GM23338 (cell line): ENCODE measurements at regions not wholly inside any gene's neighbourhood (a gene's known extent, or its start where the extent isn't known, plus 50 kb on each side); places are given as distances from the start of the nearest gene placed in this dataset.

Experiments
- ATAC-seq: fragments of 200-7000 bp; cut with Tn5 transposase; 3 replicates; pipeline ENCODE4 v1.9.1; 2020
- DNase-seq: peaks from one replicate; pipeline ENCODE4 v3.0.0-alpha.2; 2015; ENCODE audit warnings: low spot score
- H2AFZ ChIP-seq: fragments of 200-600 bp; sonication (generic); 2 replicates; pipeline ENCODE4 v1.8.0; 2016; ENCODE audit warnings: antibody characterized with exemption, mild to moderate bottlenecking, moderate library complexity
- H3F3A ChIP-seq: fragments of 200-600 bp; sonication (generic); replicated peaks from 2 replicates; pipeline ENCODE4 v1.8.0; 2017; ENCODE audit warnings: antibody characterized with exemption, mixed run types, low read depth
- H3K27ac ChIP-seq: fragments of 200-600 bp; sonication (generic); 2 replicates; pipeline ENCODE4 v1.6.1; 2016; ENCODE audit warnings: low read depth
- H3K27me3 ChIP-seq: fragments of 200-600 bp; sonication (generic); 2 replicates; pipeline ENCODE4 v1.8.0; 2016; ENCODE audit warnings: mild to moderate bottlenecking, mixed run types, moderate library complexity; ENCODE audit not compliant: insufficient read depth
- H3K36me3 ChIP-seq: fragments of 200-600 bp; sonication (generic); 2 replicates; pipeline ENCODE4 v1.8.0; 2016; ENCODE audit warnings: mild to moderate bottlenecking; ENCODE audit not compliant: insufficient read depth
- H3K4me1 ChIP-seq: fragments of 200-600 bp; sonication (generic); 2 replicates; pipeline ENCODE4 v1.8.0; 2016; ENCODE audit warnings: mild to moderate bottlenecking, moderate library complexity; ENCODE audit not compliant: insufficient read depth
- H3K4me2 ChIP-seq: fragments of 200-600 bp; sonication (generic); 2 replicates; pipeline ENCODE4 v1.7.1; 2017; ENCODE audit warnings: mixed run types
- H3K4me3 ChIP-seq: fragments of 200-600 bp; sonication (generic); 2 replicates; pipeline ENCODE4 v1.6.1; 2016; ENCODE audit warnings: mixed run types
- H3K79me2 ChIP-seq: fragments of 200-600 bp; sonication (generic); replicated peaks from 2 replicates; pipeline ENCODE4 v1.8.0; 2017; ENCODE audit warnings: mild to moderate bottlenecking; ENCODE audit not compliant: insufficient read depth
- H3K9me2 ChIP-seq: fragments of 200-600 bp; sonication (generic); 2 replicates; pipeline ENCODE4 v1.8.0; 2017; ENCODE audit not compliant: insufficient read depth
- H4K20me1 ChIP-seq: fragments of 200-600 bp; sonication (generic); replicated peaks from 2 replicates; pipeline ENCODE4 v1.8.0; 2017; ENCODE audit warnings: mild to moderate bottlenecking; ENCODE audit not compliant: insufficient read depth
- H3K27ac Mint-ChIP-seq: 2 replicates; pipeline ENCODE4 v1.8.0; 2020; ENCODE audit warnings: inconsistent platforms, mild to moderate bottlenecking, moderate library complexity, mixed read lengths
- H3K27me3 Mint-ChIP-seq: 3 replicates; pipeline ENCODE4 v1.8.0; 2022; ENCODE audit warnings: low read depth, mild to moderate bottlenecking, moderate library complexity, mixed read lengths, inconsistent platforms; ENCODE audit not compliant: insufficient read depth, poor library complexity
- H3K36me3 Mint-ChIP-seq: 3 replicates; pipeline ENCODE4 v1.8.0; 2021; ENCODE audit warnings: low read depth, mild to moderate bottlenecking, inconsistent platforms, moderate library complexity, mixed read lengths
- H3K4me1 Mint-ChIP-seq: 3 replicates; pipeline ENCODE4 v1.8.0; 2020; ENCODE audit warnings: mild to moderate bottlenecking, inconsistent platforms, mixed read lengths
- H3K4me3 Mint-ChIP-seq: 3 replicates; pipeline ENCODE4 v1.8.0; 2021; ENCODE audit warnings: moderate library complexity, mild to moderate bottlenecking, inconsistent platforms, mixed read lengths
- H3K9me3 Mint-ChIP-seq: 3 replicates; pipeline ENCODE4 v1.8.0; 2020; ENCODE audit warnings: moderate library complexity, mild to moderate bottlenecking, inconsistent platforms, mixed read lengths
- CREB1 ChIP-seq: fragments of 250-450 bp; sonication (Bioruptor Pico); IDR thresholded peaks from 2 replicates; pipeline ENCODE4 v1.5.0; 2020; ENCODE audit warnings: low read depth, mild to moderate bottlenecking, moderate library complexity
- EZH2 ChIP-seq: fragments of 200-600 bp; sonication (generic); IDR thresholded peaks from one replicate; pipeline ENCODE4 v1.8.0; 2017; ENCODE audit warnings: antibody characterized with exemption, mild to moderate bottlenecking, low read depth; ENCODE audit not compliant: unreplicated experiment
- EZH2phosphoT487 ChIP-seq: fragments of 200-600 bp; sonication (generic); IDR thresholded peaks from one replicate; pipeline ENCODE4 v1.8.1; 2018; ENCODE audit warnings: antibody characterized with exemption; ENCODE audit not compliant: unreplicated experiment
- JUNB ChIP-seq: IDR thresholded peaks from one replicate; pipeline ENCODE4 v1.6.1; 2016; ENCODE audit warnings: antibody characterized with exemption; ENCODE audit not compliant: unreplicated experiment
- NANOG ChIP-seq: IDR thresholded peaks from 2 replicates; pipeline ENCODE4 v1.6.1; 2016; ENCODE audit warnings: antibody characterized with exemption, borderline replicate concordance
- POLR2AphosphoS5 ChIP-seq: IDR thresholded peaks from 2 replicates; pipeline ENCODE4 v1.6.1; 2016; ENCODE audit warnings: antibody characterized with exemption, low read depth
- STAT1 ChIP-seq: IDR thresholded peaks from one replicate; pipeline ENCODE4 v1.6.1; 2016; ENCODE audit warnings: antibody characterized with exemption; ENCODE audit not compliant: unreplicated experiment
- ZNF114 ChIP-seq: fragments of 250-450 bp; sonication (Bioruptor Pico); IDR thresholded peaks from 2 replicates; pipeline ENCODE4 v1.5.0; 2020; ENCODE audit warnings: mild to moderate bottlenecking, moderate library complexity
- ZNF331 ChIP-seq: fragments of 250-450 bp; sonication (Bioruptor Pico); IDR thresholded peaks from 2 replicates; pipeline ENCODE4 v1.5.0; 2020; ENCODE audit warnings: low read depth, mild to moderate bottlenecking, moderate library complexity
- TF ChIP-seq, protein P1 (sequence below), 2 experiments: fragments of 200-600 bp in 1 of 2; sonication (generic) in 1 of 2; conservative IDR thresholded peaks; 2 replicates each; pipeline versions ENCODE4 v1.5.1 to v1.6.1; 2016 to 2017; ENCODE audit warnings: antibody characterized with exemption in 2 of 2, low read depth in 2 of 2, mild to moderate bottlenecking in 2 of 2, moderate library complexity in 1 of 2
- TF ChIP-seq, protein P2 (sequence below): IDR thresholded peaks from 2 replicates; pipeline ENCODE4 v1.6.1; 2016; ENCODE audit warnings: antibody characterized with exemption
- TF ChIP-seq, protein P3 (sequence below): IDR thresholded peaks from one replicate; pipeline ENCODE4 v1.6.1; 2018; ENCODE audit warnings: antibody characterized with exemption; ENCODE audit not compliant: unreplicated experiment
- TF ChIP-seq, protein P4 (sequence below): fragments of 250-450 bp; sonication (Bioruptor Pico); IDR thresholded peaks from 2 replicates; pipeline ENCODE4 v1.5.0; 2020; ENCODE audit warnings: mild to moderate bottlenecking, moderate library complexity

DNA sequence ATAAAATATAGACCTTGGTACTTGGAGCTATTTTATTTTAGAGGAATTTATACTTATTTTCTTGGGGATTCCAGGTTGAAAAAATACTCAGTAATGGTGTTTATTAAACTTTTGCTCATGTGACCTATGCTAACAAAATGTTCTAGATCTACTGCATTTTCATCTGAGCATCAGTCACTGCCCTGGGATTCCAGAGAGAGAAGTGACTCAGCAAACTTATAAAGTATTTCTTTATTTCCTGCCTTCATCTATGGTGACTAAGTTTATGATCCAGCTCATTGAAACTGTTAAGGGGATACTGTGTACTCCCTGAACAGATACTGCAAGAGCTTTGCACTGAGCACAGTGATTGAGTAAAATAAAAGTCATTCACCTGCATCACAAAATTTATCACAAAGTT, 298.5 kb upstream of the CDH18 start:
- ATAC-seq, result no peak
- H4K20me1 ChIP-seq, result no peaks in the 10 kb centered on the region

More for the DNA sequence above, 298.5 kb upstream of the CDH18 start:
- DNase-seq, result no peak
- Mint-ChIP-seq H3K36me3 (no peaks in the 10 kb centered on the region), H3K9me3 (peaks cover 3% of the 10 kb centered on the region; the same call in 1 of the 3 replicates), H3K27me3 (no peaks in the 10 kb centered on the region), H3K27ac (no peak overlapping the region), H3K4me3 (no peak overlapping the region), H3K4me1 (no peaks in the 10 kb centered on the region)
- no peaks in the 10 kb centered on the region for H3K9me2 ChIP-seq
- no peaks in the 10 kb centered on the region for H3F3A ChIP-seq
- H3K36me3 ChIP-seq, result no peaks in the 10 kb centered on the region
- H3K27me3 ChIP-seq, result no peaks in the 10 kb centered on the region
- H3K4me3 ChIP-seq, result no peak overlapping the region
- no peaks in the 10 kb centered on the region for H3K79me2 ChIP-seq
- H3K27ac ChIP-seq, result no peak overlapping the region
- H2AFZ ChIP-seq, result no peak overlapping the region
- no peaks in the 10 kb centered on the region for H3K4me1 ChIP-seq
- TF ChIP-seq NANOG (no peak), ZNF114 (CRISPR knock-in tag) (no peak), EZH2phosphoT487 (no peak), ZNF331 (no peak), POLR2AphosphoS5 (no peak), CREB1 (CRISPR knock-in tag) (no peak), STAT1 (no peak), JUNB (no peak), EZH2 (no peak)
- TF ChIP-seq, protein P1, sequence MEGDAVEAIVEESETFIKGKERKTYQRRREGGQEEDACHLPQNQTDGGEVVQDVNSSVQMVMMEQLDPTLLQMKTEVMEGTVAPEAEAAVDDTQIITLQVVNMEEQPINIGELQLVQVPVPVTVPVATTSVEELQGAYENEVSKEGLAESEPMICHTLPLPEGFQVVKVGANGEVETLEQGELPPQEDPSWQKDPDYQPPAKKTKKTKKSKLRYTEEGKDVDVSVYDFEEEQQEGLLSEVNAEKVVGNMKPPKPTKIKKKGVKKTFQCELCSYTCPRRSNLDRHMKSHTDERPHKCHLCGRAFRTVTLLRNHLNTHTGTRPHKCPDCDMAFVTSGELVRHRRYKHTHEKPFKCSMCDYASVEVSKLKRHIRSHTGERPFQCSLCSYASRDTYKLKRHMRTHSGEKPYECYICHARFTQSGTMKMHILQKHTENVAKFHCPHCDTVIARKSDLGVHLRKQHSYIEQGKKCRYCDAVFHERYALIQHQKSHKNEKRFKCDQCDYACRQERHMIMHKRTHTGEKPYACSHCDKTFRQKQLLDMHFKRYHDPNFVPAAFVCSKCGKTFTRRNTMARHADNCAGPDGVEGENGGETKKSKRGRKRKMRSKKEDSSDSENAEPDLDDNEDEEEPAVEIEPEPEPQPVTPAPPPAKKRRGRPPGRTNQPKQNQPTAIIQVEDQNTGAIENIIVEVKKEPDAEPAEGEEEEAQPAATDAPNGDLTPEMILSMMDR (conservative IDR thresholded peaks at IDR 0.05; ENCODE audit: low read depth in 2 of 2), result no peak
- TF ChIP-seq, protein P2, sequence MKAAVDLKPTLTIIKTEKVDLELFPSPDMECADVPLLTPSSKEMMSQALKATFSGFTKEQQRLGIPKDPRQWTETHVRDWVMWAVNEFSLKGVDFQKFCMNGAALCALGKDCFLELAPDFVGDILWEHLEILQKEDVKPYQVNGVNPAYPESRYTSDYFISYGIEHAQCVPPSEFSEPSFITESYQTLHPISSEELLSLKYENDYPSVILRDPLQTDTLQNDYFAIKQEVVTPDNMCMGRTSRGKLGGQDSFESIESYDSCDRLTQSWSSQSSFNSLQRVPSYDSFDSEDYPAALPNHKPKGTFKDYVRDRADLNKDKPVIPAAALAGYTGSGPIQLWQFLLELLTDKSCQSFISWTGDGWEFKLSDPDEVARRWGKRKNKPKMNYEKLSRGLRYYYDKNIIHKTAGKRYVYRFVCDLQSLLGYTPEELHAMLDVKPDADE, result no peak
- TF ChIP-seq, protein P3, sequence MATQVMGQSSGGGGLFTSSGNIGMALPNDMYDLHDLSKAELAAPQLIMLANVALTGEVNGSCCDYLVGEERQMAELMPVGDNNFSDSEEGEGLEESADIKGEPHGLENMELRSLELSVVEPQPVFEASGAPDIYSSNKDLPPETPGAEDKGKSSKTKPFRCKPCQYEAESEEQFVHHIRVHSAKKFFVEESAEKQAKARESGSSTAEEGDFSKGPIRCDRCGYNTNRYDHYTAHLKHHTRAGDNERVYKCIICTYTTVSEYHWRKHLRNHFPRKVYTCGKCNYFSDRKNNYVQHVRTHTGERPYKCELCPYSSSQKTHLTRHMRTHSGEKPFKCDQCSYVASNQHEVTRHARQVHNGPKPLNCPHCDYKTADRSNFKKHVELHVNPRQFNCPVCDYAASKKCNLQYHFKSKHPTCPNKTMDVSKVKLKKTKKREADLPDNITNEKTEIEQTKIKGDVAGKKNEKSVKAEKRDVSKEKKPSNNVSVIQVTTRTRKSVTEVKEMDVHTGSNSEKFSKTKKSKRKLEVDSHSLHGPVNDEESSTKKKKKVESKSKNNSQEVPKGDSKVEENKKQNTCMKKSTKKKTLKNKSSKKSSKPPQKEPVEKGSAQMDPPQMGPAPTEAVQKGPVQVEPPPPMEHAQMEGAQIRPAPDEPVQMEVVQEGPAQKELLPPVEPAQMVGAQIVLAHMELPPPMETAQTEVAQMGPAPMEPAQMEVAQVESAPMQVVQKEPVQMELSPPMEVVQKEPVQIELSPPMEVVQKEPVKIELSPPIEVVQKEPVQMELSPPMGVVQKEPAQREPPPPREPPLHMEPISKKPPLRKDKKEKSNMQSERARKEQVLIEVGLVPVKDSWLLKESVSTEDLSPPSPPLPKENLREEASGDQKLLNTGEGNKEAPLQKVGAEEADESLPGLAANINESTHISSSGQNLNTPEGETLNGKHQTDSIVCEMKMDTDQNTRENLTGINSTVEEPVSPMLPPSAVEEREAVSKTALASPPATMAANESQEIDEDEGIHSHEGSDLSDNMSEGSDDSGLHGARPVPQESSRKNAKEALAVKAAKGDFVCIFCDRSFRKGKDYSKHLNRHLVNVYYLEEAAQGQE, result no peak
- TF ChIP-seq, protein P4, sequence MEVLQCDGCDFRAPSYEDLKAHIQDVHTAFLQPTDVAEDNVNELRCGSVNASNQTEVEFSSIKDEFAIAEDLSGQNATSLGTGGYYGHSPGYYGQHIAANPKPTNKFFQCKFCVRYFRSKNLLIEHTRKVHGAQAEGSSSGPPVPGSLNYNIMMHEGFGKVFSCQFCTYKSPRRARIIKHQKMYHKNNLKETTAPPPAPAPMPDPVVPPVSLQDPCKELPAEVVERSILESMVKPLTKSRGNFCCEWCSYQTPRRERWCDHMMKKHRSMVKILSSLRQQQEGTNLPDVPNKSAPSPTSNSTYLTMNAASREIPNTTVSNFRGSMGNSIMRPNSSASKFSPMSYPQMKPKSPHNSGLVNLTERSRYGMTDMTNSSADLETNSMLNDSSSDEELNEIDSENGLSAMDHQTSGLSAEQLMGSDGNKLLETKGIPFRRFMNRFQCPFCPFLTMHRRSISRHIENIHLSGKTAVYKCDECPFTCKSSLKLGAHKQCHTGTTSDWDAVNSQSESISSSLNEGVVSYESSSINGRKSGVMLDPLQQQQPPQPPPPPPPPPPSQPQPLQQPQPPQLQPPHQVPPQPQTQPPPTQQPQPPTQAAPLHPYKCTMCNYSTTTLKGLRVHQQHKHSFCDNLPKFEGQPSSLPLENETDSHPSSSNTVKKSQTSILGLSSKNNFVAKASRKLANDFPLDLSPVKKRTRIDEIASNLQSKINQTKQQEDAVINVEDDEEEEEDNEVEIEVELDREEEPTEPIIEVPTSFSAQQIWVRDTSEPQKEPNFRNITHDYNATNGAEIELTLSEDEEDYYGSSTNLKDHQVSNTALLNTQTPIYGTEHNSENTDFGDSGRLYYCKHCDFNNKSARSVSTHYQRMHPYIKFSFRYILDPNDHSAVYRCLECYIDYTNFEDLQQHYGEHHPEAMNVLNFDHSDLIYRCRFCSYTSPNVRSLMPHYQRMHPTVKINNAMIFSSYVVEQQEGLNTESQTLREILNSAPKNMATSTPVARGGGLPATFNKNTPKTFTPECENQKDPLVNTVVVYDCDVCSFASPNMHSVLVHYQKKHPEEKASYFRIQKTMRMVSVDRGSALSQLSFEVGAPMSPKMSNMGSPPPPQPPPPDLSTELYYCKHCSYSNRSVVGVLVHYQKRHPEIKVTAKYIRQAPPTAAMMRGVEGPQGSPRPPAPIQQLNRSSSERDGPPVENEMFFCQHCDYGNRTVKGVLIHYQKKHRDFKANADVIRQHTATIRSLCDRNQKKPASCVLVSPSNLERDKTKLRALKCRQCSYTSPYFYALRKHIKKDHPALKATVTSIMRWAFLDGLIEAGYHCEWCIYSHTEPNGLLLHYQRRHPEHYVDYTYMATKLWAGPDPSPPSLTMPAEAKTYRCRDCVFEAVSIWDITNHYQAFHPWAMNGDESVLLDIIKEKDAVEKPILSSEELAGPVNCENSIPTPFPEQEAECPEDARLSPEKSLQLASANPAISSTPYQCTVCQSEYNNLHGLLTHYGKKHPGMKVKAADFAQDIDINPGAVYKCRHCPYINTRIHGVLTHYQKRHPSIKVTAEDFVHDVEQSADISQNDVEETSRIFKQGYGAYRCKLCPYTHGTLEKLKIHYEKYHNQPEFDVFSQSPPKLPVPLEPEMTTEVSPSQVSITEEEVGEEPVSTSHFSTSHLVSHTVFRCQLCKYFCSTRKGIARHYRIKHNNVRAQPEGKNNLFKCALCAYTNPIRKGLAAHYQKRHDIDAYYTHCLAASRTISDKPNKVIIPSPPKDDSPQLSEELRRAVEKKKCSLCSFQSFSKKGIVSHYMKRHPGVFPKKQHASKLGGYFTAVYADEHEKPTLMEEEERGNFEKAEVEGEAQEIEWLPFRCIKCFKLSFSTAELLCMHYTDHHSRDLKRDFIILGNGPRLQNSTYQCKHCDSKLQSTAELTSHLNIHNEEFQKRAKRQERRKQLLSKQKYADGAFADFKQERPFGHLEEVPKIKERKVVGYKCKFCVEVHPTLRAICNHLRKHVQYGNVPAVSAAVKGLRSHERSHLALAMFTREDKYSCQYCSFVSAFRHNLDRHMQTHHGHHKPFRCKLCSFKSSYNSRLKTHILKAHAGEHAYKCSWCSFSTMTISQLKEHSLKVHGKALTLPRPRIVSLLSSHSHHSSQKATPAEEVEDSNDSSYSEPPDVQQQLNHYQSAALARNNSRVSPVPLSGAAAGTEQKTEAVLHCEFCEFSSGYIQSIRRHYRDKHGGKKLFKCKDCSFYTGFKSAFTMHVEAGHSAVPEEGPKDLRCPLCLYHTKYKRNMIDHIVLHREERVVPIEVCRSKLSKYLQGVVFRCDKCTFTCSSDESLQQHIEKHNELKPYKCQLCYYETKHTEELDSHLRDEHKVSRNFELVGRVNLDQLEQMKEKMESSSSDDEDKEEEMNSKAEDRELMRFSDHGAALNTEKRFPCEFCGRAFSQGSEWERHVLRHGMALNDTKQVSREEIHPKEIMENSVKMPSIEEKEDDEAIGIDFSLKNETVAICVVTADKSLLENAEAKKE, result no peak
- H3K4me2 ChIP-seq, result no peak overlapping the region
